CD14-positive monocyte (primary cell): ENCODE measurements at regions not wholly inside any gene's neighbourhood (a gene's known extent, or its start where the extent isn't known, plus 50 kb on each side); places are given as distances from the start of the nearest gene placed in this dataset.

Source experiments
- DNase-seq, 3 donors: peaks; one replicate each; pipeline ENCODE4 v3.0.0-alpha.2; 2011 to 2022
- H2AFZ ChIP-seq: 2 replicates; pipeline ENCODE4 v1.6.0; 2012; ENCODE audit warnings: mild to moderate bottlenecking, low read depth, low read length, inconsistent platforms; ENCODE audit not compliant: insufficient read depth, poor library complexity, severe bottlenecking
- H3K27ac ChIP-seq, 2 donors: 1 replicate in 1 of 2; 2 replicates in 1 of 2; pipeline ENCODE4 v1.5.1; 2012 to 2013; ENCODE audit warnings: low read length in 2 of 2, control low read depth in 1 of 2, inconsistent platforms in 1 of 2, low read depth in 1 of 2, mild to moderate bottlenecking in 1 of 2
- H3K27me3 ChIP-seq, 2 donors: one replicate each; pipeline versions ENCODE4 v1.6.0 to v1.6.1; 2011 to 2013; ENCODE audit warnings: low read length in 2 of 2; ENCODE audit not compliant: control insufficient read depth in 2 of 2, insufficient read depth in 2 of 2
- H3K36me3 ChIP-seq, 2 donors: replicated peaks in 1 of 2; 1 replicate in 1 of 2; 2 replicates in 1 of 2; pipeline versions ENCODE4 v1.5.1 to v1.6.1; 2012 to 2013; ENCODE audit warnings: low read length in 2 of 2, control low read depth in 1 of 2, inconsistent platforms in 1 of 2, mild to moderate bottlenecking in 1 of 2; ENCODE audit not compliant: insufficient read depth in 2 of 2, control insufficient read depth in 1 of 2
- H3K4me1 ChIP-seq, 2 donors: 1 replicate in 1 of 2; 2 replicates in 1 of 2; pipeline versions ENCODE4 v1.5.1 to v1.6.1; 2012 to 2013; ENCODE audit warnings: low read length in 2 of 2, control low read depth in 1 of 2, inconsistent platforms in 1 of 2, mild to moderate bottlenecking in 1 of 2, moderate library complexity in 1 of 2; ENCODE audit not compliant: insufficient read depth in 2 of 2, control insufficient read depth in 1 of 2
- H3K4me2 ChIP-seq: replicated peaks from 2 replicates; pipeline ENCODE3; 2012; ENCODE audit warnings: low read length, moderate library complexity, mild to moderate bottlenecking; ENCODE audit not compliant: poor library complexity, severe bottlenecking; ENCODE audit errors: extremely low read depth
- H3K4me3 ChIP-seq, 3 experiments: fragments of 200-600 bp in 1 of 3; sonication (generic) in 1 of 3; replicated peaks in 1 of 3; 1 replicate in 2 of 3; 2 replicates in 1 of 3; pipeline ENCODE4 v1.5.1; 2011 to 2013; ENCODE audit warnings: low read length in 3 of 3, mild to moderate bottlenecking in 3 of 3, control low read depth in 2 of 3, low read depth in 2 of 3, inconsistent platforms in 1 of 3, moderate library complexity in 1 of 3
- H3K79me2 ChIP-seq: 2 replicates; pipeline ENCODE4 v1.6.0; 2012; ENCODE audit warnings: mild to moderate bottlenecking, control low read depth, inconsistent platforms, low read length, moderate library complexity; ENCODE audit not compliant: insufficient read depth
- H3K9ac ChIP-seq: 2 replicates; pipeline ENCODE4 v1.6.0; 2017; ENCODE audit warnings: low read length, mild to moderate bottlenecking; ENCODE audit not compliant: insufficient read depth, poor library complexity, severe bottlenecking
- H3K9me3 ChIP-seq, 2 donors: replicated peaks in 1 of 2; 1 replicate in 1 of 2; 2 replicates in 1 of 2; pipeline versions ENCODE4 v1.5.1 to v1.6.1; 2012 to 2013; ENCODE audit warnings: low read length in 2 of 2, control low read depth in 1 of 2; ENCODE audit not compliant: control insufficient read depth in 1 of 2, insufficient read depth in 1 of 2
- H4K20me1 ChIP-seq: 2 replicates; pipeline ENCODE4 v1.6.0; 2012; ENCODE audit warnings: mild to moderate bottlenecking, low read length, control low read depth, moderate library complexity; ENCODE audit not compliant: insufficient read depth
- H3K27ac Mint-ChIP-seq, 7 donors: one replicate each; pipeline ENCODE4 v1.8.0; 2020; ENCODE audit warnings: mild to moderate bottlenecking in 7 of 7, mixed read lengths in 7 of 7, moderate library complexity in 6 of 7, inconsistent platforms in 2 of 7
- H3K27me3 Mint-ChIP-seq, 3 donors: one replicate each; pipeline ENCODE4 v1.8.0; 2021 to 2022; ENCODE audit warnings: low read depth in 3 of 3, mild to moderate bottlenecking in 3 of 3, mixed read lengths in 3 of 3, moderate library complexity in 3 of 3, inconsistent platforms in 1 of 3
- H3K36me3 Mint-ChIP-seq, 2 donors: one replicate each; pipeline ENCODE4 v1.8.0; 2020; ENCODE audit warnings: mixed read lengths in 2 of 2, inconsistent platforms in 1 of 2, mild to moderate bottlenecking in 1 of 2
- H3K4me1 Mint-ChIP-seq: one replicate; pipeline ENCODE4 v1.8.0; 2020; ENCODE audit warnings: mild to moderate bottlenecking, mixed read lengths
- H3K4me3 Mint-ChIP-seq, 2 donors: one replicate each; pipeline ENCODE4 v1.8.0; 2020; ENCODE audit warnings: mild to moderate bottlenecking in 2 of 2, mixed read lengths in 2 of 2, moderate library complexity in 1 of 2
- H3K9me3 Mint-ChIP-seq, 7 donors: one replicate each; pipeline ENCODE4 v1.8.0; 2020 to 2022; ENCODE audit warnings: mixed read lengths in 7 of 7, mild to moderate bottlenecking in 6 of 7, moderate library complexity in 6 of 7, inconsistent platforms in 2 of 7
- WGBS: methylation state at CpG from one replicate; pipeline ENCODE4 v1.1.5; 2013; ENCODE audit warnings: missing lambda C conversion rate; ENCODE audit not compliant: insufficient coverage; 5-methylcytosine and 5-hydroxymethylcytosine counted together
- intact Hi-C, 2 donors: fragments of 100-400 bp; cut with micrococcal nuclease; formaldehyde crosslinking; loops; one replicate each; pipeline versions ENCODE4 v1.15.0 to v1.15.1; 2023
- TF ChIP-seq, protein P1 (sequence below): fragments of 200-600 bp; IDR thresholded peaks from one replicate; pipeline ENCODE4 v1.8.0; 2022; ENCODE audit warnings: antibody characterized with exemption, mild to moderate bottlenecking

DNA sequence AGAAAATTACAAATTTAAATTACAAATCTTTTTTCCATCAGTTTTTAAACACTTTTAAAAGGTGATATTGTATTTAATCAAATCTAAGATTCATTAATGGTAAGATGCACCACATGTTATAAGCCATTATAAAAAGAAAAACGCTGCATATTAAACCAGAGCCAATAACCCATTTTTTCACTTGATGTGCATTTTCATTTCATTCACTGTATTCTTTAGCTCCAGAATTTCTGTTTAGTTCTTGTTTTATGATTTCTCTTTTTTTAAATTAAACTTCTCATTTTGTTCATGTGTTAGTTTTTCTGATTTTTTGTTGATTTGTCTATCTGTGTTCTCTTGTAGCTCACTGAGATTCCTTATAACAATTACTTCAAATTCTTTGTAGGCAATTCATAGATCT, 62.4 kb upstream of the MBOAT2 start:
- no peak overlapping the region for H3K4me2 ChIP-seq
- Mint-ChIP-seq H3K27ac (no peak overlapping the region), H3K4me3 (no peak overlapping the region), H3K9me3 (peaks cover 25 to 42% (median 36%) of the 10 kb centered on the region in 7 donors), H3K27me3 (peaks cover 3 to 4% (median 4%) of the 10 kb centered on the region in 3 donors), H3K4me1 (no peaks in the 10 kb centered on the region), H3K36me3 (no peaks in the 10 kb centered on the region)
- H3K27me3 ChIP-seq: no peaks in the 10 kb centered on the region
- no peaks in the 10 kb centered on the region for H3K36me3 ChIP-seq
- no peaks in the 10 kb centered on the region for H4K20me1 ChIP-seq
- no peak for DNase-seq
- intact Hi-C loops: no loop called here
- no peak overlapping the region for H3K27ac ChIP-seq
- H2AFZ ChIP-seq: no peak overlapping the region
- no peaks in the 10 kb centered on the region for H3K79me2 ChIP-seq
- no CpG with 5 or more reads among the region's 1 CpG for WGBS
- no peak overlapping the region for H3K4me3 ChIP-seq
- no peaks in the 10 kb centered on the region for H3K4me1 ChIP-seq
- no peak overlapping the region for H3K9ac ChIP-seq
- H3K9me3 ChIP-seq: peaks cover 12 to 28% of the 10 kb centered on the region in 2 donors
- TF ChIP-seq, protein P1, sequence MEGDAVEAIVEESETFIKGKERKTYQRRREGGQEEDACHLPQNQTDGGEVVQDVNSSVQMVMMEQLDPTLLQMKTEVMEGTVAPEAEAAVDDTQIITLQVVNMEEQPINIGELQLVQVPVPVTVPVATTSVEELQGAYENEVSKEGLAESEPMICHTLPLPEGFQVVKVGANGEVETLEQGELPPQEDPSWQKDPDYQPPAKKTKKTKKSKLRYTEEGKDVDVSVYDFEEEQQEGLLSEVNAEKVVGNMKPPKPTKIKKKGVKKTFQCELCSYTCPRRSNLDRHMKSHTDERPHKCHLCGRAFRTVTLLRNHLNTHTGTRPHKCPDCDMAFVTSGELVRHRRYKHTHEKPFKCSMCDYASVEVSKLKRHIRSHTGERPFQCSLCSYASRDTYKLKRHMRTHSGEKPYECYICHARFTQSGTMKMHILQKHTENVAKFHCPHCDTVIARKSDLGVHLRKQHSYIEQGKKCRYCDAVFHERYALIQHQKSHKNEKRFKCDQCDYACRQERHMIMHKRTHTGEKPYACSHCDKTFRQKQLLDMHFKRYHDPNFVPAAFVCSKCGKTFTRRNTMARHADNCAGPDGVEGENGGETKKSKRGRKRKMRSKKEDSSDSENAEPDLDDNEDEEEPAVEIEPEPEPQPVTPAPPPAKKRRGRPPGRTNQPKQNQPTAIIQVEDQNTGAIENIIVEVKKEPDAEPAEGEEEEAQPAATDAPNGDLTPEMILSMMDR: no peak

DNA sequence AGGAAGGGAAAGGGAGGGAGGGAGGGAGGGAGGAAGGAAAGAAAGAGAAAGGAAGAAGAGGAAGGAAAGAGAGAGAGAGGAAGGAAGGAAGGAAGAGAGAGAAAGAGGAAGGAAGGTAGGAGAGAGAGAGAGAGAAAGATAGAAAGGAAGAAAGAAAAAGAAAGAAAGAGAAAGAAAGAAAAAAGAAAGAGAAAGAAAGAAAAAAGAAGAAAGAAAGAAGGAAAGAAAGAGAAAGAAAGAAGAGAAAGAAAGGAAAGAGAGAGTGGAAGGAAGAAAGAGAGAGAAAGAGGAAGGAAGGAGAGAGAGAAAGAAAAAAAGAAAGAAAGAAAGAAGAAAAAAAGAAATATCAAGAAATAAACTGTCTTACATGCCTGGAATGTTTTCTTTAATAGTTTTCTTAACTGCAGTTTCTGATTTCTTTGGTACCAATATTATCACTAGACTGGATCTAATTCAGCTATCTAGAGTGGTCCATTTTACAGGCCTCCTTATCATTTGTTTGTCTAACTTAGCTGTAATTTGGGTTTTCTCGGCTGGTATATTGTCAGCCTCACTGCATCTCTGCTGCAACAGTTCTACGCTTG, 59.6 kb upstream of the MBOAT2 start:
- WGBS: 90% methylated on average over 2 of the region's 2 CpGs
- Histone ChIP-seq H3K9me3 (peaks cover 12 to 28% of the 10 kb centered on the region in 2 donors), H3K4me1 (no peaks in the 10 kb centered on the region), H3K9ac (no peak overlapping the region), H3K4me2 (no peak overlapping the region), H3K27ac (no peak overlapping the region), H3K36me3 (no peaks in the 10 kb centered on the region), H2AFZ (no peak overlapping the region), H3K79me2 (no peaks in the 10 kb centered on the region), H4K20me1 (no peaks in the 10 kb centered on the region), H3K27me3 (no peaks in the 10 kb centered on the region), H3K4me3 (no peak overlapping the region)
- no peaks in the 10 kb centered on the region for H3K36me3 Mint-ChIP-seq
- no peak for DNase-seq
- H3K27ac Mint-ChIP-seq: peak overlapping the region in 1 of 7 donors; percentile 79
- H3K4me1 Mint-ChIP-seq: peaks cover 4% of the 10 kb centered on the region
- H3K9me3 Mint-ChIP-seq: peaks cover 22 to 37% (median 33%) of the 10 kb centered on the region in 7 donors
- intact Hi-C loops: no loop called here
- H3K4me3 Mint-ChIP-seq: no peak overlapping the region
- TF ChIP-seq, protein P1: no peak
- H3K27me3 Mint-ChIP-seq: peaks cover 2 to 4% (median 4%) of the 10 kb centered on the region in 3 donors
